H1 (cell line): ENCODE measurements at regions not wholly inside any gene's neighbourhood (a gene's known extent, or its start where the extent isn't known, plus 50 kb on each side); places are given as distances from the start of the nearest gene placed in this dataset.

Experiments
- CHD1 ChIP-seq: IDR thresholded peaks from 2 replicates; pipeline ENCODE4 v1.6.1; 2012; ENCODE audit warnings: low read depth, low read length, improper control_type of control experiment
- GTF2F1 ChIP-seq: IDR thresholded peaks from 2 replicates; pipeline ENCODE4 v1.6.1; 2012; ENCODE audit warnings: low read depth, low read length, improper control_type of control experiment, borderline replicate concordance
- NRF1 ChIP-seq: IDR thresholded peaks from 2 replicates; pipeline ENCODE4 v1.6.1; 2011; ENCODE audit warnings: mild to moderate bottlenecking, low read depth, low read length, improper control_type of control experiment
- PHF8 ChIP-seq: fragments of 200-600 bp; sonication (generic); conservative IDR thresholded peaks from 2 replicates; pipeline ENCODE4 v1.7.1; 2012; ENCODE audit warnings: low read depth, mild to moderate bottlenecking, inconsistent platforms, low read length, moderate library complexity
- SIN3A ChIP-seq, 2 experiments: IDR thresholded peaks in 1 of 2; conservative IDR thresholded peaks in 1 of 2; 2 replicates each; pipeline ENCODE4 v1.6.1; 2011 to 2012; ENCODE audit warnings: low read length in 2 of 2, improper control_type of control experiment in 1 of 2, low read depth in 1 of 2, mild to moderate bottlenecking in 1 of 2
- SP1 ChIP-seq: IDR thresholded peaks from 2 replicates; pipeline ENCODE4 v1.6.1; 2011; ENCODE audit warnings: low read depth, low read length
- TAF1 ChIP-seq: IDR thresholded peaks from 2 replicates; pipeline ENCODE4 v1.6.1; 2011; ENCODE audit warnings: mild to moderate bottlenecking, low read depth, low read length
- TF ChIP-seq, protein P1 (sequence below): fragments of 300-600 bp; sonication (generic); IDR thresholded peaks from 2 replicates; pipeline ENCODE4 v1.7.1; 2012; ENCODE audit warnings: low read length, moderate library complexity, mild to moderate bottlenecking, inconsistent platforms; ENCODE audit not compliant: insufficient replicate concordance
- TF ChIP-seq, protein P2 (sequence below): IDR thresholded peaks from 2 replicates; pipeline ENCODE4 v1.6.1; 2011; ENCODE audit warnings: low read length, improper control_type of control experiment

DNA sequence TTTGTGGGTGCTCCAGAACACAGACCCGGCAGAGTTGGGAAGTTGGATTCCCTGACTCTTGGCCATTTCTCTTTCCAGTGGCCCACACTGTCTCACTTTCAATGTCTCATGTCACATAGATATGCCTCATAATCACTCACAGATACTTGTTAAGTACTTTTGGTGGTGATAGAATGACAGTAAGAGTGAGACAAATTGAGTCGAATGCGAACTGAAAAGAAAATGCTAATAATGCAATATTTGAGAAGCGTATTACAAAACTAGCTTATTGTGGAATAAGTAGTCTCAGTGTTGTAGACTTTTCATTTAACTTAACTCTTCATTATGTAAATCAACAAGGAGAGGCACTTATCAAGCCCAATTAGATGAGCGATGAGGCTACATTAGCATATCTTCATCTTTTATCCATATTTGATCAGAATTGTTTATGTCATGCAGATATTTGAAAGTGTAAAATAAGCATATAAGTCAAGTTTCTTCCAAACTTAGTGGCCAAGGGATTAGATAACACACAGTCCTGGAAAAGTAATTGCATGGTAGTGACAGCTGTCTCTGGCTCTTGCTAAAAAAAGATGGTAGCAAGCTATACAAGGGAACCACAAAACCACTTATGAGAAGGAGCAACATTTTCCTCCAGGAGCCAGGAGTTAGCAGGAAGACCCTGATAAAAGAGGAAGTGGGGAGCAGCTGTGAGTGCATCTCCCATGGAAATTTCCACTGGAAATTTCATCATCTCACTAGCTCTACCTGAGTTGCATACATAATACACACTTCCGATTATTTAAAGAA, 243.6 kb downstream of the ARRDC4 start (continued):
- TF ChIP-seq, protein P1, sequence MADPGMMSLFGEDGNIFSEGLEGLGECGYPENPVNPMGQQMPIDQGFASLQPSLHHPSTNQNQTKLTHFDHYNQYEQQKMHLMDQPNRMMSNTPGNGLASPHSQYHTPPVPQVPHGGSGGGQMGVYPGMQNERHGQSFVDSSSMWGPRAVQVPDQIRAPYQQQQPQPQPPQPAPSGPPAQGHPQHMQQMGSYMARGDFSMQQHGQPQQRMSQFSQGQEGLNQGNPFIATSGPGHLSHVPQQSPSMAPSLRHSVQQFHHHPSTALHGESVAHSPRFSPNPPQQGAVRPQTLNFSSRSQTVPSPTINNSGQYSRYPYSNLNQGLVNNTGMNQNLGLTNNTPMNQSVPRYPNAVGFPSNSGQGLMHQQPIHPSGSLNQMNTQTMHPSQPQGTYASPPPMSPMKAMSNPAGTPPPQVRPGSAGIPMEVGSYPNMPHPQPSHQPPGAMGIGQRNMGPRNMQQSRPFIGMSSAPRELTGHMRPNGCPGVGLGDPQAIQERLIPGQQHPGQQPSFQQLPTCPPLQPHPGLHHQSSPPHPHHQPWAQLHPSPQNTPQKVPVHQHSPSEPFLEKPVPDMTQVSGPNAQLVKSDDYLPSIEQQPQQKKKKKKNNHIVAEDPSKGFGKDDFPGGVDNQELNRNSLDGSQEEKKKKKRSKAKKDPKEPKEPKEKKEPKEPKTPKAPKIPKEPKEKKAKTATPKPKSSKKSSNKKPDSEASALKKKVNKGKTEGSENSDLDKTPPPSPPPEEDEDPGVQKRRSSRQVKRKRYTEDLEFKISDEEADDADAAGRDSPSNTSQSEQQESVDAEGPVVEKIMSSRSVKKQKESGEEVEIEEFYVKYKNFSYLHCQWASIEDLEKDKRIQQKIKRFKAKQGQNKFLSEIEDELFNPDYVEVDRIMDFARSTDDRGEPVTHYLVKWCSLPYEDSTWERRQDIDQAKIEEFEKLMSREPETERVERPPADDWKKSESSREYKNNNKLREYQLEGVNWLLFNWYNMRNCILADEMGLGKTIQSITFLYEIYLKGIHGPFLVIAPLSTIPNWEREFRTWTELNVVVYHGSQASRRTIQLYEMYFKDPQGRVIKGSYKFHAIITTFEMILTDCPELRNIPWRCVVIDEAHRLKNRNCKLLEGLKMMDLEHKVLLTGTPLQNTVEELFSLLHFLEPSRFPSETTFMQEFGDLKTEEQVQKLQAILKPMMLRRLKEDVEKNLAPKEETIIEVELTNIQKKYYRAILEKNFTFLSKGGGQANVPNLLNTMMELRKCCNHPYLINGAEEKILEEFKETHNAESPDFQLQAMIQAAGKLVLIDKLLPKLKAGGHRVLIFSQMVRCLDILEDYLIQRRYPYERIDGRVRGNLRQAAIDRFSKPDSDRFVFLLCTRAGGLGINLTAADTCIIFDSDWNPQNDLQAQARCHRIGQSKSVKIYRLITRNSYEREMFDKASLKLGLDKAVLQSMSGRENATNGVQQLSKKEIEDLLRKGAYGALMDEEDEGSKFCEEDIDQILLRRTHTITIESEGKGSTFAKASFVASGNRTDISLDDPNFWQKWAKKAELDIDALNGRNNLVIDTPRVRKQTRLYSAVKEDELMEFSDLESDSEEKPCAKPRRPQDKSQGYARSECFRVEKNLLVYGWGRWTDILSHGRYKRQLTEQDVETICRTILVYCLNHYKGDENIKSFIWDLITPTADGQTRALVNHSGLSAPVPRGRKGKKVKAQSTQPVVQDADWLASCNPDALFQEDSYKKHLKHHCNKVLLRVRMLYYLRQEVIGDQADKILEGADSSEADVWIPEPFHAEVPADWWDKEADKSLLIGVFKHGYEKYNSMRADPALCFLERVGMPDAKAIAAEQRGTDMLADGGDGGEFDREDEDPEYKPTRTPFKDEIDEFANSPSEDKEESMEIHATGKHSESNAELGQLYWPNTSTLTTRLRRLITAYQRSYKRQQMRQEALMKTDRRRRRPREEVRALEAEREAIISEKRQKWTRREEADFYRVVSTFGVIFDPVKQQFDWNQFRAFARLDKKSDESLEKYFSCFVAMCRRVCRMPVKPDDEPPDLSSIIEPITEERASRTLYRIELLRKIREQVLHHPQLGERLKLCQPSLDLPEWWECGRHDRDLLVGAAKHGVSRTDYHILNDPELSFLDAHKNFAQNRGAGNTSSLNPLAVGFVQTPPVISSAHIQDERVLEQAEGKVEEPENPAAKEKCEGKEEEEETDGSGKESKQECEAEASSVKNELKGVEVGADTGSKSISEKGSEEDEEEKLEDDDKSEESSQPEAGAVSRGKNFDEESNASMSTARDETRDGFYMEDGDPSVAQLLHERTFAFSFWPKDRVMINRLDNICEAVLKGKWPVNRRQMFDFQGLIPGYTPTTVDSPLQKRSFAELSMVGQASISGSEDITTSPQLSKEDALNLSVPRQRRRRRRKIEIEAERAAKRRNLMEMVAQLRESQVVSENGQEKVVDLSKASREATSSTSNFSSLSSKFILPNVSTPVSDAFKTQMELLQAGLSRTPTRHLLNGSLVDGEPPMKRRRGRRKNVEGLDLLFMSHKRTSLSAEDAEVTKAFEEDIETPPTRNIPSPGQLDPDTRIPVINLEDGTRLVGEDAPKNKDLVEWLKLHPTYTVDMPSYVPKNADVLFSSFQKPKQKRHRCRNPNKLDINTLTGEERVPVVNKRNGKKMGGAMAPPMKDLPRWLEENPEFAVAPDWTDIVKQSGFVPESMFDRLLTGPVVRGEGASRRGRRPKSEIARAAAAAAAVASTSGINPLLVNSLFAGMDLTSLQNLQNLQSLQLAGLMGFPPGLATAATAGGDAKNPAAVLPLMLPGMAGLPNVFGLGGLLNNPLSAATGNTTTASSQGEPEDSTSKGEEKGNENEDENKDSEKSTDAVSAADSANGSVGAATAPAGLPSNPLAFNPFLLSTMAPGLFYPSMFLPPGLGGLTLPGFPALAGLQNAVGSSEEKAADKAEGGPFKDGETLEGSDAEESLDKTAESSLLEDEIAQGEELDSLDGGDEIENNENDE = no peak
- TF ChIP-seq TAF1 (no peak), GTF2F1 (no peak), PHF8 (no peak), NRF1 (no peak), CHD1 (no peak), SP1 (no peak), SIN3A (conservative IDR thresholded peaks at IDR 0.05 in 1 of 2, IDR thresholded peaks at IDR 0.05 in 1 of 2; ENCODE audit: low read depth in 1 of 2, low read length in 2 of 2) (no peak)
- TF ChIP-seq, protein P2, sequence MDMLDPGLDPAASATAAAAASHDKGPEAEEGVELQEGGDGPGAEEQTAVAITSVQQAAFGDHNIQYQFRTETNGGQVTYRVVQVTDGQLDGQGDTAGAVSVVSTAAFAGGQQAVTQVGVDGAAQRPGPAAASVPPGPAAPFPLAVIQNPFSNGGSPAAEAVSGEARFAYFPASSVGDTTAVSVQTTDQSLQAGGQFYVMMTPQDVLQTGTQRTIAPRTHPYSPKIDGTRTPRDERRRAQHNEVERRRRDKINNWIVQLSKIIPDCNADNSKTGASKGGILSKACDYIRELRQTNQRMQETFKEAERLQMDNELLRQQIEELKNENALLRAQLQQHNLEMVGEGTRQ = no peak
